A673 (cell line): ENCODE measurements at regions not wholly inside any gene's neighbourhood (a gene's known extent, or its start where the extent isn't known, plus 50 kb on each side); places are given as distances from the start of the nearest gene placed in this dataset.

Experiments used
- EZH2 ChIP-seq: fragments of 200-600 bp; sonication (generic); IDR thresholded peaks from 2 replicates; pipeline ENCODE4 v1.6.1; 2017; ENCODE audit warnings: borderline replicate concordance, low read depth, mild to moderate bottlenecking, mixed read lengths, antibody characterized with exemption, low read length; ENCODE audit not compliant: poor library complexity, severe bottlenecking
- TF ChIP-seq, protein P1 (sequence below): fragments of 300-800, 200-600 bp; sonication (generic); conservative IDR thresholded peaks from 2 replicates; pipeline ENCODE4 v1.5.1; 2017; ENCODE audit warnings: low read depth, mild to moderate bottlenecking, antibody characterized with exemption, low read length, moderate library complexity, mixed read lengths

DNA sequence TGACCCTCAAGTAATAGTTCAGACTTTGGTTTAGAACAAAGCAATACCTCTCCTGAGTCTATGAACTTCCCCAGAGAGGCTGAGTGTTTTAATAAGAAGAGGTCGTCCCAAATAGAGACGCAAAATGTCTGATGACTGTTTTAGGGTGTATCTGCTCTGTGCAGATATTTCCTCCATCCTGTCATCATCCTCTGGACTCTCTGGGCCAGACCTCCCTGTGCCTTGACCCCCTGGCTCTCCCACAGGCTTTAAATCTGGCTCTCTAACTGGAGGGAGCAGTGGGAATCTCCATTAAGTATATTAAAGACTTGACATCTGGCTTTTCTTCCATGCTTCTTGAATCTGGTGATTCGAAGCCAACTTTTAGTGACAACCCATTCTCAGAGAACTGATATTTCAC lies 633.3 kb downstream of the INHBA start:
- TF ChIP-seq, protein P1, sequence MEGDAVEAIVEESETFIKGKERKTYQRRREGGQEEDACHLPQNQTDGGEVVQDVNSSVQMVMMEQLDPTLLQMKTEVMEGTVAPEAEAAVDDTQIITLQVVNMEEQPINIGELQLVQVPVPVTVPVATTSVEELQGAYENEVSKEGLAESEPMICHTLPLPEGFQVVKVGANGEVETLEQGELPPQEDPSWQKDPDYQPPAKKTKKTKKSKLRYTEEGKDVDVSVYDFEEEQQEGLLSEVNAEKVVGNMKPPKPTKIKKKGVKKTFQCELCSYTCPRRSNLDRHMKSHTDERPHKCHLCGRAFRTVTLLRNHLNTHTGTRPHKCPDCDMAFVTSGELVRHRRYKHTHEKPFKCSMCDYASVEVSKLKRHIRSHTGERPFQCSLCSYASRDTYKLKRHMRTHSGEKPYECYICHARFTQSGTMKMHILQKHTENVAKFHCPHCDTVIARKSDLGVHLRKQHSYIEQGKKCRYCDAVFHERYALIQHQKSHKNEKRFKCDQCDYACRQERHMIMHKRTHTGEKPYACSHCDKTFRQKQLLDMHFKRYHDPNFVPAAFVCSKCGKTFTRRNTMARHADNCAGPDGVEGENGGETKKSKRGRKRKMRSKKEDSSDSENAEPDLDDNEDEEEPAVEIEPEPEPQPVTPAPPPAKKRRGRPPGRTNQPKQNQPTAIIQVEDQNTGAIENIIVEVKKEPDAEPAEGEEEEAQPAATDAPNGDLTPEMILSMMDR = no peak
- no peak for TF ChIP-seq EZH2
